Mesothelial cell of epicardium (in vitro differentiated cells): ENCODE measurements at regions not wholly inside any gene's neighbourhood (a gene's known extent, or its start where the extent isn't known, plus 50 kb on each side); places are given as distances from the start of the nearest gene placed in this dataset.

Experiments
- DNase-seq, 2 experiments: peaks; one replicate each; pipeline ENCODE4 v3.0.0; 2021; ENCODE audit warnings: low spot score in 2 of 2; ENCODE audit not compliant: unreplicated experiment in 2 of 2
- H3K27ac Mint-ChIP-seq: 2 replicates; pipeline ENCODE4 v1.8.0; 2021; ENCODE audit warnings: mixed read lengths
- H3K27me3 Mint-ChIP-seq: 2 replicates; pipeline ENCODE4 v1.8.0; 2021; ENCODE audit warnings: low read depth, mixed read lengths
- H3K36me3 Mint-ChIP-seq: 2 replicates; pipeline ENCODE4 v1.8.0; 2021; ENCODE audit warnings: mixed read lengths
- H3K4me1 Mint-ChIP-seq: 2 replicates; pipeline ENCODE4 v1.8.0; 2021; ENCODE audit warnings: mixed read lengths
- H3K4me3 Mint-ChIP-seq: 2 replicates; pipeline ENCODE4 v1.8.0; 2021; ENCODE audit warnings: mild to moderate bottlenecking, moderate library complexity, mixed read lengths
- H3K9me3 Mint-ChIP-seq: 2 replicates; pipeline ENCODE4 v1.8.0; 2021; ENCODE audit warnings: mixed read lengths
- CTCF ChIP-seq: fragments of 200-600 bp; sonication (generic); IDR thresholded peaks from one replicate; pipeline ENCODE4 v1.5.0; 2021; ENCODE audit warnings: antibody characterized with exemption; ENCODE audit not compliant: unreplicated experiment

GRCh38 chr10:131446171-131446570 is 134.7 kb upstream of the TCERG1L start:
- no peaks in the 10 kb centered on the region for H3K9me3 Mint-ChIP-seq
- H3K4me1 Mint-ChIP-seq, result no peaks in the 10 kb centered on the region
- peak in 1 of 2 experiments; percentile 16 for DNase-seq
- no peak for TF ChIP-seq CTCF
- no peaks in the 10 kb centered on the region for H3K36me3 Mint-ChIP-seq
- H3K27me3 Mint-ChIP-seq, result peaks cover 50% of the 10 kb centered on the region
- no peak overlapping the region for H3K27ac Mint-ChIP-seq
- H3K4me3 Mint-ChIP-seq, result no peak overlapping the region

GRCh38 chr10:131448171-131448570 is 136.7 kb upstream of the TCERG1L start:
- Mint-ChIP-seq H3K36me3 (no peaks in the 10 kb centered on the region), H3K27me3 (peaks cover 40% of the 10 kb centered on the region), H3K4me1 (peaks cover 8% of the 10 kb centered on the region), H3K4me3 (no peak overlapping the region), H3K9me3 (no peaks in the 10 kb centered on the region), H3K27ac (no peak overlapping the region)
- DNase-seq, result peak in 1 of 2 experiments; percentile 29
- TF ChIP-seq CTCF, result no peak

- Mint-ChIP-seq H3K36me3 (no peaks in the 10 kb centered on the region), H3K4me1 (peaks cover 10% of the 10 kb centered on the region), H3K4me3 (no peak overlapping the region), H3K9me3 (no peaks in the 10 kb centered on the region), H3K27me3 (peaks cover 37% of the 10 kb centered on the region), H3K27ac (no peak overlapping the region)
- TF ChIP-seq CTCF, result no peak
- peak in 1 of 2 experiments; percentile 36 for DNase-seq
Measured at GRCh38 chr10:131448883-131449282, 137.4 kb upstream of the TCERG1L start.

GRCh38 chr10:131450216-131450765 is 138.8 kb upstream of the TCERG1L start:
- Mint-ChIP-seq H3K4me3 (no peak overlapping the region), H3K36me3 (no peaks in the 10 kb centered on the region), H3K27ac (no peak overlapping the region), H3K27me3 (peaks cover 30% of the 10 kb centered on the region), H3K9me3 (no peaks in the 10 kb centered on the region), H3K4me1 (peaks cover 13% of the 10 kb centered on the region)
- peak in 1 of 2 experiments; percentile 29 for DNase-seq
- no peak for TF ChIP-seq CTCF

- no peaks in the 10 kb centered on the region for H3K9me3 Mint-ChIP-seq
- no peaks in the 10 kb centered on the region for H3K36me3 Mint-ChIP-seq
- H3K4me1 Mint-ChIP-seq, result peaks cover 13% of the 10 kb centered on the region
- TF ChIP-seq CTCF, result no peak
- peak in 1 of 2 experiments; percentile 31 for DNase-seq
- no peak overlapping the region for H3K27ac Mint-ChIP-seq
- peaks cover 29% of the 10 kb centered on the region for H3K27me3 Mint-ChIP-seq
- H3K4me3 Mint-ChIP-seq, result no peak overlapping the region
Measured at GRCh38 chr10:131451407-131452015, 140.0 kb upstream of the TCERG1L start.
